NOMO-1 treated with dmso at 0.1 percent for 144 hours (cell line): ENCODE measurements at regions not wholly inside any gene's neighbourhood (a gene's known extent, or its start where the extent isn't known, plus 50 kb on each side); places are given as distances from the start of the nearest gene placed in this dataset.
"Not testable (repeated sequence)": the region's sequence is repeated elsewhere in the genome, so short reads cannot be mapped to it uniquely, and the experiment has no call there.

Experiments
- DNase-seq: peaks from one replicate; lab custom pipeline; 2025; ENCODE audit not compliant: unreplicated experiment; lab: John Stamatoyannopoulos, UW

- no peak for DNase-seq
Measured at GRCh38 chr18:77373730-77374445, 124.2 kb downstream of the GALR1 start.

- no peak for DNase-seq
Measured at GRCh38 chr18:77374446-77374805, 124.8 kb downstream of the GALR1 start.

GRCh38 chr18:77376043-77376732 is 126.5 kb downstream of the GALR1 start:
- no peak for DNase-seq

- no peak for DNase-seq
Measured at GRCh38 chr18:77376733-77377094, 127.1 kb downstream of the GALR1 start.

GRCh38 chr18:77377813-77378212 is 128.2 kb downstream of the GALR1 start:
- DNase-seq, result no peak

- DNase-seq, result no peak
Measured at GRCh38 chr18:77379976-77380509, 130.4 kb downstream of the GALR1 start.

GRCh38 chr18:77380695-77381094 is 131.0 kb downstream of the GALR1 start:
- no peak for DNase-seq

GRCh38 chr18:77392321-77392720 is 142.7 kb downstream of the GALR1 start:
- no peak for DNase-seq

GRCh38 chr18:77393519-77393918 is 143.9 kb downstream of the GALR1 start:
- no peak for DNase-seq

- DNase-seq, result no peak
Measured at GRCh38 chr18:77395953-77396352, 146.3 kb downstream of the GALR1 start.

- no peak for DNase-seq
Measured at GRCh38 chr18:77397056-77397455, 147.4 kb downstream of the GALR1 start.

- DNase-seq, result no peak
Measured at GRCh38 chr18:77397617-77398016, 148.0 kb downstream of the GALR1 start.

- DNase-seq, result no peak
Measured at GRCh38 chr18:77400561-77400960, 150.9 kb downstream of the GALR1 start.

GRCh38 chr18:77401173-77401572 is 151.5 kb downstream of the GALR1 start:
- no peak for DNase-seq

GRCh38 chr18:77403969-77404535 is 154.4 kb downstream of the GALR1 start:
- DNase-seq, result no peak

- no peak for DNase-seq
Measured at GRCh38 chr18:77405096-77405495, 155.4 kb downstream of the GALR1 start.

- DNase-seq, result no peak
Measured at GRCh38 chr18:77407733-77408132, 158.1 kb downstream of the GALR1 start.

- not testable (repeated sequence) for DNase-seq
Measured at GRCh38 chr18:77421546-77421945, 171.9 kb downstream of the GALR1 start.

- DNase-seq, result no peak
Measured at GRCh38 chr18:77422974-77423867, 173.6 kb downstream of the GALR1 start.

- DNase-seq, result no peak
Measured at GRCh38 chr18:77433076-77433475, 183.4 kb downstream of the GALR1 start.

GRCh38 chr18:77439888-77440287 is 190.2 kb downstream of the GALR1 start:
- DNase-seq, result no peak
